ENCODE measurements at regions not wholly inside any gene's neighbourhood (a gene's known extent, or its start where the extent isn't known, plus 50 kb on each side); places are given as distances from the start of the nearest gene placed in this dataset.

GRCh38 chr4:57926311-57926710 is 816.1 kb upstream of the IGFBP7 start:
- TF ChIP-seq, protein P1, sequence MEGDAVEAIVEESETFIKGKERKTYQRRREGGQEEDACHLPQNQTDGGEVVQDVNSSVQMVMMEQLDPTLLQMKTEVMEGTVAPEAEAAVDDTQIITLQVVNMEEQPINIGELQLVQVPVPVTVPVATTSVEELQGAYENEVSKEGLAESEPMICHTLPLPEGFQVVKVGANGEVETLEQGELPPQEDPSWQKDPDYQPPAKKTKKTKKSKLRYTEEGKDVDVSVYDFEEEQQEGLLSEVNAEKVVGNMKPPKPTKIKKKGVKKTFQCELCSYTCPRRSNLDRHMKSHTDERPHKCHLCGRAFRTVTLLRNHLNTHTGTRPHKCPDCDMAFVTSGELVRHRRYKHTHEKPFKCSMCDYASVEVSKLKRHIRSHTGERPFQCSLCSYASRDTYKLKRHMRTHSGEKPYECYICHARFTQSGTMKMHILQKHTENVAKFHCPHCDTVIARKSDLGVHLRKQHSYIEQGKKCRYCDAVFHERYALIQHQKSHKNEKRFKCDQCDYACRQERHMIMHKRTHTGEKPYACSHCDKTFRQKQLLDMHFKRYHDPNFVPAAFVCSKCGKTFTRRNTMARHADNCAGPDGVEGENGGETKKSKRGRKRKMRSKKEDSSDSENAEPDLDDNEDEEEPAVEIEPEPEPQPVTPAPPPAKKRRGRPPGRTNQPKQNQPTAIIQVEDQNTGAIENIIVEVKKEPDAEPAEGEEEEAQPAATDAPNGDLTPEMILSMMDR (IDR thresholded peaks at IDR 0.05): no peak
- TF ChIP-seq POLR2A (IDR thresholded peaks at IDR 0.05) (no peak), POLR2AphosphoS5 (IDR thresholded peaks at IDR 0.05; ENCODE audit: insufficient read depth in 1 of 2, low read depth in 1 of 2) (no peak)
